Left kidney (tissue), 1 donor: ENCODE measurements at regions not wholly inside any gene's neighbourhood (a gene's known extent, or its start where the extent isn't known, plus 50 kb on each side); places are given as distances from the start of the nearest gene placed in this dataset.
"Not testable (repeated sequence)": the region's sequence is repeated elsewhere in the genome, so short reads cannot be mapped to it uniquely, and the experiment has no call there.

ENCODE experiments used
- DNase-seq: peaks from one replicate; pipeline ENCODE4 v3.0.0-alpha.2; 2013

DNA sequence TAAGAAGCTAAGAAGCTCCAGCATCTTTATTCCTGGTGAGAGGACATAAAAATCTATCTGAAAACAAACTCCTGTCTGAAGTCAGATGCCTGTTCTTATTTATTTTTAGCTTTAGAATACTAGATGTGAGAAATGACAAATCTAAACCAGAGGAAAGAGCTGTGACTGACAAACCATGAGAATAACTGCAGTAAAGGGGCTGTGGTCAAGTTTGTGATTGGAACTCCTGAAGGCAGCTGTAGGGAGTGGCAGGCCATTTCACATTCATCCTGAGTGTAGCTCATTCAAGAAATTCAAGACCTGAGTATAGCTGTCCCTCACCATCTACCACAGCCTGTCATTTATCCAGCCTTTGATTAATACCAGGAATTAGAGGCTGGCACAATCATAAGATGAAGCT lies 718.8 kb downstream of the BRINP1 start:
- DNase-seq: no peak

DNA sequence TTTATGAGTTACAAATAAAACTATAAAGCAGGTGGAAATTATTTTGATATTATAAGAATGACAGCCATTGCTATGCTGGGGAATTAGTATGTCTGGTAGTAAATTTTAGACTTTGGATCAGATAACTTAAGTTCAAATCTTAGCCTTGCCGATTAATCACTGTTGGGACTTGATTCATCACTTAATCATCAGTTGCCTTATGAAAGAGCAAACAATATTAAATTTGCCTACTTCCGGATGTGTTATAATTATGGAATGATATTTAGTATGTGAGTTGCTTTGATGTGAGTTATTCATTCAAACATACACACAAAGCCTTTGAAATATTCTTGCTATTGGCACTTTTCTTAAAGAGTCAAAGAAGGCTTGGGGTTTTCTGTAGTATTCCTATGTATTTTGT lies 717.7 kb downstream of the BRINP1 start:
- DNase-seq: no peak

DNA sequence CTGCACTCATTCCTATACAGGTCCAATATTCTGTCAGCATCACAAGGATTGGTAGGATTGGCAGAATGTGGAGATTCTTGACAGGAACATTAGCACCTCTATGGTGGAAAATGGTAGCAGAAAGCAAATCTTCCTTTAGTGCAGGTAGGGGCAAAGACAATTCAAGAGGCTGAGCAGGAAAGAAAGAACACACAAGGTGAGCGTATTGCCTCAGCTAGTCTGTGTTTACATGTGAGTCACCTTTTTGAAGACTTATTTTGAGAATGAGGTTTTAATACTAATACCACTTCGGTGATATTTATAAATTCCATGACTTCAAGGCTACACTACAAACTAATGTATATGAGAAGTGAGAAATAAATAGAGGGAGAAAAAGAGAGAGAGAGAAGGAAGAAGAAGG lies 717.0 kb downstream of the BRINP1 start:
- DNase-seq: no peak

DNA sequence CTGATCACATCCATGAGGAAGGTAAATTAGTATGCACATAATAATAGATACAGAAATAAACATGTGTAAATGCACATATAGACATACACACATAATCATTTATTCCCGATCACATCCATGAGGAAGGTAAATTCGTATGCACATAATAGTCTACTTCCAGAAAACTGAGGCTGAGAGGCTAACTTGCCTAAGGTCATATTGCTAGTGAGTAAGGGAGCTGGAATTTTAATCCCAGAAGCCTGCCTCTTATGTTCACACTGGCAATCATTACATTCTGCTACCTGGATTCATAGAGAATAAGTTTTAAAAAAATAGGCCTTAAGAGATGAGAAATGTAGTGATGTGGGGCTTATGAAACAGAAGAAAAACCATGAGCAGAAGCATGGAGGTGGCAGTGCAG lies 716.3 kb downstream of the BRINP1 start:
- no peak for DNase-seq

DNA sequence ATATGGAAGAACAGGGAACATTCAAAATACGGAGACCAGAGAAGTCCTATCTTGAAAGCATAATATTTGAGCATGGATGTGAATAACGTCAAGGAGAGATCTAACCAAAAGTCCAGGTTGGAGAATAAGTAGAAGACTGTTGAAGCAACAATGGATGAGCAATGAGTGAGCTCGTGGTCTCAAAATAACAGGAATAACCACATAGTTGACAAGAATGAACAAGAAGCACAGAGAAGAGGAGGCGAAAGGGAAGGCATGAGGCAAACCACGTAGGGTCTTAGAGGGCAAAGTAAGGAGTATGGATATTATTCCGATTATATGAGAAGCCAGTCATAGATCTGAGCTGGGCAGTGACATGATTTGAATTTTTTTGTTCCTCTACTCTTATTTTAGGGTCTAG lies 710.2 kb downstream of the BRINP1 start:
- DNase-seq: no peak

DNA sequence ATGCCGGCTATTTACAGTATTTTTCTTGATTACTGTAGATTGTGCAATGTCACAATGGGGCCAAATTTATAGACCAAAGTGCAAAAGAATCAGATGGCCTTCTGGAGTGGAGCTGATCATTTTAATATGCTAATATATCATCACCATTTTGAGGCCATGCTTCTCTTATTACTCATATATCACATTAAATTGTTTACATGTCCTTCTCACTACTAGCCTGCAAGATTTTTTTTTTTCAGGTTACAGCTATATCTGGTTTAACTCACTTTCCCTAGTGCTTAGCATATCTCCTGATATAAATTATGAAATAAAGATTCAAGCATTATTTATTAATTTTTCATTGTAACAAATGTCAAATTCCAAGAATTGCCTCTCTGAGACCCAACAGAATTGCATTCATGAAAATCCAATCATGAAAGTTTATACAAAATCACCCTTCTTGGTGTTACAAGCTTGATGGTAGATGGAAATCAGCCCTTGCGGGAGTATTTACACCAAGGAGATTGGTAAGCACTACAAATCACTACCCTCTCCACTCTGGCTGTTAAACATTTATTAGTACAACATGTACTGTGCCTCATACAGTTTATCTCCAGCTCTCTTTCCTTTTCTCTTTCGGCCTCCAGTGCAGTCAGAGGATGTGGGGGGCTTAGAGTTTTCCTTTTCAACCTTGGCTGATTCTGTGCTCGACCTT lies 703.9 kb downstream of the BRINP1 start:
- no peak for DNase-seq

DNA sequence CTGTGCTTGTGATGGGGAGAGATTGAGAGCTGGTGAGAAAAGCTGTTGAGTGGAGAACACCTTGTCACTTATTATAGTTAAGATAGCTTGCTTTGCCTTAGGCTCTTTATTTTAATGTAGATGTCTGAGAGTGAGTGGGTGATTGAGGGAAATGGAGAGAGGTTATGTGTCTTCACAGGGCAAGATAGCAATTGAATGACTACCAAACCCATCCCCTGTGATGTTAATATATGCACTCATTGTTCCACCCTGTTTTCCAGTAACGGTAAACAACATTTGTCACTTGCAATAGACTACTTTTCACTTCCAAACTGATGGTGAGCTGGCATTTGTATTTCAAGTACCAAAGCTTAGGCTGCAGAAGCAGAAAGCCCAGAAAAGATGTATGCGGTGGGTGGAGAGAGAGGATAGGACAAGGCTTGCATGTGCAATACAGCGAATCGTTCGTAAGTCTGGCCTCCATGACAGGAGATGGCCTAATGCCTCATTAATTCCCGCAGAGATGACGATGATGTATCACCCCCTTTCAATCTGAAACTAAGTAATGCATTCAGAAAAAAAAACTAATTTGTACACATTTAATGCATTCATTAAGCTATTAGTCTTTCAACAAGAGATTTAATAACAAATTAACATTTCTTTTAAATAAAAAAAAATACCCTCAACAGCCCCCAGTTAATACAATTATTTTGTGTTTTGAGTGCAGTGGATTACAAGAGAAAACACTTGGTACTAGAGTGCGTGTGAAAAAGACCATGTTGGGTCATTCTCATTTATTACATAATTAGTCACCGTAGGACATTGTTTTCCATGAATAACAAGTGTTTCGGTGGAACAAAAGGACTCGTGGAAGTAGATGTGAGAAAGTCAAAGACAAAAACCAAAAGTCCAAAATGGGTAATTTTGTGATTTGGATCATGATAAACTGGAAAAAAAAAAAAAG lies 699.0 kb downstream of the BRINP1 start:
- no peak for DNase-seq

DNA sequence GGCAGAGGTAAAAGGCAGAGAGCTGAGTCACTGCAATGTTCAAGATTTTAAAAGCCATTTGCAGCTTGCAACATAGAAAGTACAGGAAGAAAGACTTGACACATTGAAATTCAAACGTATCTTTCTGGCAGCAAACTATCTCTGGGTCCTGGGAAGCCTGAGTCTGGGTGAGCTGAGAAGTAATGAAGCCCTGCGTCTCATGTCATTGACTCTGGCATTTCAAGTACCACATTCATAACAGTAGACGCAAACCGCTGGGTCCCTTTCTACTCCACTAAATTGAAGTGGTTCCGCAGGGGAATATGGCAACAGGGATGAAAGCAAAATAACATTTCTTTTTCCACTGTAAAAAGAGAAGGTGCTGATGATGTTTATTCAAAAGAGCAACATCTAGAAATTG lies 694.3 kb downstream of the BRINP1 start:
- DNase-seq: no peak

DNA sequence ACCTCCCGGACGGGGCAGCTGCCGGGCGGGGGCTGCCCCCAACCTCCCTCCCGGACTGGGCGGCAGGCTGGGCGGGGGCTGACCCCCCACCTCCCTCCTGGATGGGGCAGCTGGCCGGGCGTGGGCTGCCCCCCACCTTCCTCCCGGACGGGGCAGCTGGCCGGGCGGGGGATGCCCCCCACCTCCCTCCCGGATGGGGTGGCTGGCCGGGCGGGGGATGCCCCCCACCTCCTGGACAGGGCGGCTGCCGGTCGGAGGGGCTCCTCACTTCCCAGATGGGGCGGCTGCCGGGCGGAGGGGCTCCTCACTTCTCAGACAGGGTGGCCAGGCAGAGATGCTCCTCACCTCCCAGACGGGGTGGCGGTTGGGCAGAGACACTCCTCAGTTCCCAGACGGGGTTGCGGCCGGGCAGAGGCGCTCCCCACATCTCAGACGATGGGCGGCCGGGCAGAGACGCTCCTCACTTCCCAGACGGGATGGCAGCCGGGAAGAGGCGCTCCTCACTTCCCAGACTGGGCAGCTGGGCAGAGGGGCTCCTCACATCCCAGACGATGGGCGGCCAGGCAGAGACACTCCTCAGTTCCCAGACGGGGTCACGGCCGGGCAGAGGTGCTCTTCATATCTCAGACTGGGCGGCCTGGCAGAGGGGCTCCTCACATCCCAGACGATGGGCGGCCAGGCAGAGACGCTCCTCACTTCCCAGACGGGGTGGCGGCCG lies 691.1 kb downstream of the BRINP1 start:
- not testable (repeated sequence) for DNase-seq

DNA sequence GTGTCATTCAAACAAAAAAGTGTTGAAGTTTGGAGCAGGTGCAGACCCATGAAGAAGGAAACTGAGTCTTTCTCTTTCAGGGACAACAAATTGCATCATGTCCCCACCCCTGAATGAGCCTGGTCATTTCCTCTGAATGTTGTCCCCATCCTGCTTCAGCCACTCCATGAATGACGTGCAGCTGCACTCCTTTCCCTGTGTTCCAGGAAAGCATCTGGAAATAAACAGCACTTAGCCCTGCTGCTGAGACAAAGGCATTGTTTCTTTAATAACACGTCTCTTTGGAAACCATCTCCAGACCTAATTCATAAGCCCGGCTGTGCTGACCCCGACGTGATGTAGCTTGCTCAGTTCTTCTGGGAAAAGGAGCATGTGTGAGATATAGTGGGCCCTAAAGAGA lies 682.3 kb downstream of the BRINP1 start:
- no peak for DNase-seq

DNA sequence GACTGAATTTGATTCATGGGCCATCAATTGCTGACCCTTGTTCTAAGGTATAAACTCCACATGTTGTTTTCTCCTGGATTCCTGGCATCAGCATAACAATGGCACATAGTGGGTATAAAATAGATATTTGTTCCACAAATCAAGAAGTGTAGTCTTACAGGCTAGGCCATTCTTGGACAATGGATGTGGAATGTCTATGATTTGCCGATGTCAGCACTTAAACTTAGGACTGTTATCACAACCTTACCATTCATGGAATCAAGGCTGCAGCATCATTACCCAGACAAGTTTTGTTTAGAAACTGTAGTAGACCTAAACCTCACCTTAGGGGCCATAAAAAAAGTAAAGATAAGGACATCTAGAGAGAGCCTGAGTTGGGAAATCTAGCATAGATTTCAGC lies 680.0 kb downstream of the BRINP1 start:
- DNase-seq: no peak

DNA sequence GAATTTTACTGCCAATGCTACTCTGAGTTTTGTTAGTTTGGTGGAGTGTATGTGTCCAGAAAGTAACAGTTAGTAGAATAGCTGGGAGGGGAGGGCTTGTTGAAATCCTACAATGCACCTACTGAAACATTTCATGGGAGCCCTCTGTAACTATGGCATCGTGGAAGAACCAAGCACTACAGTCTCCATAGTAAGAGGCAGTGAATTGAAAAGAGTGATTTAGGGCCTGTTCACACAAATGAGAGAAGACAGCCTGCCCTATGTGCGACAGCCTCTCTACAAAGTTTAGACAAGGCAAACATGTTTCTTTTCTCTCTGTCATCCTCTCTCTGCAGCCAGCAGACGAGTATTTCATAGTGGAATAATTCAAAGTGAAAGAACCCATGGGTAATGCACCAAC lies 676.6 kb downstream of the BRINP1 start:
- no peak for DNase-seq

DNA sequence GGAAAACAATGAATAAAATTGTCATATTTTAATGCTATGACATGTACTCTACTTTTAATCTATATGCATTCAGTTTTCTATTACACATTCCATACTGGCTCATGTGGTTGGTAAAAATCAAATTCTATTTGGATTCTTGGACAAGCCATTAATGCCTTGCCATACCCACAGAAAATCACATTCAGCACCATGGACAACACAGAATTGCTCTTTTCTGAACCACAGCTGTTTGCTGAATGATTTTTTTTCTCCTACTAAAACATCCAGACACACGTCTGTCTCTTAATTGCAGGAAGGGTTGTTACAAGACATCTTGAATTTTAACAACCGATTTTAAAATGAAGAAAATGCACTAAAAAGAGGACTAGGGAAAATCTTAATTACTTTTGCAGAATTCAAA lies 675.6 kb downstream of the BRINP1 start:
- DNase-seq: peak; percentile 30

DNA sequence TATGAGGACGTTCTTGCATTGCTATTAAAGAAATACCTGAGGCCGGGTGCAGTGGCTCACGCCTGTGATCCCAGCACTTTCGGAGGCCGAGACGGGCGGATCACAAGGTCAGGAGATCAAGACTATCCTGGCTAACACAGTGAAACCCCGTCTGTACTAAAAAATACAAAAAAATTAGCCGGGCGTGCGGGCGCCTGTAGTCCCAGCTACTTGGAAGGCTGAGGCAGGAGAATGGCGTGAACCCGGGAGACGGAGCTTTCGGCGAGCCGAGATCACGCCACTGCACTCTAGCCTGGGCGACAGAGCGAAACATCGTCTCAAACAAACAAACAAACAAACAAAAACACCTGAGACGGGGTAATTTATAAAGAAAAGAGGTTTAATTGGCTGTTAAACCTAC lies 674.0 kb downstream of the BRINP1 start:
- not testable (repeated sequence) for DNase-seq

DNA sequence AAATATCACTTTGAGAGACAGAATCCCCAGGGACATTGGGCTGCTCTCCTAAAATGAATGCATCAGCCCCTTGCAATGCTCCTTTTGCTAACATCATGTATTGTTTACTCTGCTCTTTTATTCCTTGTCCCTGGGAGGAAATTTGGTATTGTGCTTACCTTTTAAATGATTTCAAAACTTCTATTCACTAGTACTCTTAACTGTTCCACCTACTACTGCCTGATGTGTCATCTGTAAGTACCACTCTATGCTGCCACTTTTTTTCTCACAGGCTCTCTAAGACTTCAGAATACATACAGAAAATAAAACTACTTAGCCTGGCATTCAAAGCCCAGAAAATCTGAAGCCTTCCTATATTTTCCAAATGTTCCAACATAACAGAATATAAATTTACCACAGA lies 667.2 kb downstream of the BRINP1 start:
- no peak for DNase-seq

DNA sequence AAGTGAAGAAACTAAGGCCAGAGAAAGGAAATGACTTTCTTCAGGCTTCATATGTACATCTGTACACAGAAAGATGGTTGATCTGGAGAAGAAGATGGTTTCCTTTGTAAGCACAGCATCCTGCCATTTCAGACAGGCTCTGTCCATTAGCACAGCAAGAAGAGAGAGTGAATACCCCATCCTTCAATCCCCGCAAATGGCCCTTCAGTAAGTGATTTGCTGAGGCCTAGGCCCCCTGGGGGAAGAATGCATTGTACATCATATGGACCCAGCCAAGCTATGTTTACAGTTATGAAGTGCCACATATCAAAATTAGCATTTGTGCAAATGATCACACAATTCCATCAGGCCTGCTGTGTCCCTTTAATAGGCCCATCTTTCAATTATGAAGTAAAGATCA lies 657.4 kb downstream of the BRINP1 start:
- DNase-seq: no peak

DNA sequence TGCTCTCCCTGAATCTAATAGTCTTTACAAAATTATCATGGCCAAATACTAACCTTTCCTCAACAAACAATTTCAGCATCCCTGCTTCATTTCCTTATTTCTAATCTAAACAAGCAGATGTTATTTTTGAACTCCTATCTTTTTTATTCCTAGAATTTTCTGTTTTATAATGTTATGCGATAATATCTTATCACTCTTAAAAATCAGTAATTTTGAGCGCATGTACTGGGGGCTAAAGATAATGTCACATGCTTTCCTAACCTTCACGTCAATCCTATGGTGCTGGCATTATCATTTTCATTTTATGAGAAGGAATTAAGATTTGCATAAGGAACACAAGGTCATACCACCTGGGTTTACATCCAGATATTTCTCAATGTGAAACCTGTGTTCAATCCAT lies 648.0 kb downstream of the BRINP1 start:
- DNase-seq: no peak

DNA sequence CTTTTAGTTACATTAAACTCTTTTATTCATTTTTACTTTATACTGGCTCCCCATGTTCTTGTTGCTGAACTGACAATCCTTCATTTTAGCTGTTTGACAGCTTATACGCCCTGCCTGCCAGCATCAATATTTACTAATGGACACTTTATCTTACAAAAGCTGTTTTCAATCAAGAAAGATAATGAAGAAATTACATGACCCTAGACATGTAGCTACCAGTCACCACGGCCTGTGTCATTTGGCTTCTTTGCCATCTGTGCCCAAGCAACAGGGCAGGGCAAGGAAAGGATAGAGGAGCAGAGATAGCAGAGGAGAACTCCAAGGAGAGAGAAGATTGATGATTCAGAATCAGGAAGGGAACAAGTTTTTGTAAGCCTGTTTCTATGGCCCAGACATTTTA lies 647.3 kb downstream of the BRINP1 start:
- DNase-seq: no peak

DNA sequence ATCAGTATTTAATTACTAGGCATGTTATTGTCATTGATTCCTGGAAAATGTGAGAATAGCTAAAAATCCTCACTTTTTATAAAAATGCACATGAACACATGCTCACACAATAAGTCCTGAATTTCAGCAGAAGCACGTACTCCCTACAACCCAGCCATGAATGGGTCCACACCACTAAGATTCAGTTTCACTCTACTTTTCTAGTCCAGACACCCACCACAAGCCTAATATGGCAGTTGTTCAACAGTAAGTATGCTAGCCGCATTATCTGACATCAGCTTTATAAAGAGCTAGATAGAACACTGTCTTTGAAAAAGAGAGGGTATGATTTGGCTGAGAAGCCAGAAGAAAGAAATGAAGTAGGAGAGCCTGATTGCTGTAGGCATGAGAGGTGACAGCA lies 639.3 kb downstream of the BRINP1 start:
- no peak for DNase-seq

DNA sequence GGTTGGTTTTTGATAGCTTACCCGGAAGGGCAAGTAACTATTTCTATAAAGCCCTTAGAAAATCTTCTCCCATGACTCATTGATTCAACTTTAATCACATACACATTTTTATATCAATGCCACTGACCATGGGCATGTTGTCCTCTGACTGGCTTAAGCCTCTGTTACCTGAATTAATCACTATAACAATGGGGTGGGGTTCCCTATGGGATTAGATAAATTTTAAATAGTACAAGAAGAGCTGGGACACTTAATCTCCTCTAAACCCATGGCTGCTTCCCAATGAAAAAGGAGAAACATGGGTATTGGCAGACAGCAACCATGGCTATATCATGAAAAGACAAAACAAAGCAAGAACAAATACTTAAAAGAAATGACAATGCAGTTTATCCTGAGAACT lies 636.2 kb downstream of the BRINP1 start:
- DNase-seq: no peak

DNA sequence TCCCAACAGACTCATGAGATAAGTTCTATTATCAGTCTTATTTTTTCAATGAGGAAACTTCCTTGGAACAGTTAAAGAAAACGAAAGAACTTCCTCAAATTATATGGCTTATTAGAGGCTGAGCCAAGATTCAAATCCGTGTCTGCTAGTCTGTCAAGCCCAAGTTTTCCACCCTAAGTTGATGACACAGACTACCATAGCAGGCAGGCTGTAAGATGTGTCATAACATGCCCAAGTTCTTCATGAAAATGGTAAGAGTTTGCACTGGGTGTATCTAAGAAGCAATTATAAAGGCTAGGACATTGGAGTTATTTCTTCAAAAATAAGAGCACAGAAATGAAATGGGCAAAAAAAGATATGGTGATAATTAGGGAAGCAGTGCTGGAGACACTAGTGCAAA lies 634.5 kb downstream of the BRINP1 start:
- no peak for DNase-seq

DNA sequence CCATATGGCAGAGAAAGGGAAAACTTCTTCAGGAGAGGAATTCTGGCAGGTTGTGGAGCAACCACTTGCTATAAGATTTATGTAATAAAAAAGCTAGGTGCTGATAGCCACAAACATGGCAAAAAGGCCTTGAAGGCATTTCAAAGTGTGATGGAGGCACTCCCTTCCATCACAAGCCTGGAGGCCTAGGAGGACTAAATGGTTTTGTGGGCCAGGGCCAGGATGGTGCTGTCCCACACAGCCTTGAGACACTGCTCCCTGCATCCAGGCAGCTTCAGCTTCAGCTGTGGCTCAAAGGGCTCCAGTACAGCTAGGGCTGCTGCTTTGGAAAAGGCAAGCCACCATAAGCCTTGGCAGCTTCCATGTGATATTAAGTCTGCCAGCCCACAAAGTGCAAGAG lies 632.8 kb downstream of the BRINP1 start:
- no peak for DNase-seq
